Endothelial cell of umbilical vein (primary cell): ENCODE measurements at regions not wholly inside any gene's neighbourhood (a gene's known extent, or its start where the extent isn't known, plus 50 kb on each side); places are given as distances from the start of the nearest gene placed in this dataset.

Source experiments
- CTCF ChIP-seq, 2 donors: IDR thresholded peaks; 1 replicate in 1 of 2; 2 replicates in 1 of 2; pipeline ENCODE4 v1.5.1; 2011; ENCODE audit warnings: low read length in 2 of 2, mild to moderate bottlenecking in 2 of 2, moderate library complexity in 2 of 2, control low read depth in 1 of 2, inconsistent platforms in 1 of 2, low read depth in 1 of 2; ENCODE audit not compliant: insufficient read depth in 1 of 2; ENCODE audit errors: extremely low read depth in 1 of 2
- MAX ChIP-seq: IDR thresholded peaks from 2 replicates; pipeline ENCODE4 v1.6.1; 2011; ENCODE audit not compliant: insufficient read depth, insufficient read length

GRCh38 chr3:40753291-40753770, 228.6 kb downstream of the ZNF621 start:
- TF ChIP-seq CTCF (IDR thresholded peaks at IDR 0.05; ENCODE audit: extremely low read depth in 1 of 2, insufficient read depth in 1 of 2, low read depth in 1 of 2, low read length in 2 of 2) (no peak), MAX (no peak)
